ENCODE measurements at regions not wholly inside any gene's neighbourhood (a gene's known extent, or its start where the extent isn't known, plus 50 kb on each side); places are given as distances from the start of the nearest gene placed in this dataset.

DNA sequence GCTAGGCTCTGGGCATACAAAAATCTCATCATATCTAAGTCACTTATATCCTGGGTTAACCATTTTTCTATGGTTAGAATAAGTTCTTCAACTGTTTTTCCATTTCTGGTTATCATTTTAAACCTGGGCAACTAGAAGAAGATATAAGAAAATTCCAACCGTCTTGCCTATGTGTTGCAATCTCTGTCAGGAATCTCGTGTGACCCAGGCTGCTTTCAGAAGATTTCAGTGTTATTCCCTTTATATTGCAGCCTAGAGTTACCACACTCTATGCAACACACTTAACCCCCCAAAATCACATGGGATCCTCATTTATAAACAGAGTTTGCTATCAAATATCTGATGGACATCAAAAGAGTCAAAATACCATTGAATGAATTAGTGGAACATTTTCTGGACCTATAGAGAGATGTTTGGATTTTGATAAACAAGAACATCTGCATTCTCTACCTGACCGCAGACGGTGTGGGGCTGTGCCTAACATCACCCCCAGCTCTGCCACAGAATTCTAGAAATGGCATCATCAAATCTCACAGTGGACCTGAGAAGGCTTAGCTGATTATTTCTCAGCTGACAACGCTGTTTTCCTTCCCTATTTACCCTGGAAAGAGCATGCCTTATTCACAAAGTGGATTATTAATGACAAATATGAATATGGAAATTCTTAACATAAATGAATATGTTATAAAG lies 515.7 kb downstream of the NTRK3 start:
- TF ChIP-seq POLR2AphosphoS5 (IDR thresholded peaks at IDR 0.05; ENCODE audit: low read depth, low read length): no peak
- no peak for TF ChIP-seq POLR2A (IDR thresholded peaks at IDR 0.05; ENCODE audit: low read depth, low read length)
